Neuronal stem cell (in vitro differentiated cells): ENCODE measurements at regions not wholly inside any gene's neighbourhood (a gene's known extent, or its start where the extent isn't known, plus 50 kb on each side); places are given as distances from the start of the nearest gene placed in this dataset.

Experiments
- DNase-seq: peaks from one replicate; pipeline ENCODE4 v3.0.0-alpha.2; 2013; ENCODE audit warnings: low spot score
- H2AFZ ChIP-seq: one replicate; pipeline ENCODE4 v1.6.1; 2013; ENCODE audit warnings: mild to moderate bottlenecking, low read length, inconsistent platforms
- H2AK5ac ChIP-seq: 2 replicates; pipeline ENCODE4 v1.6.1; 2013; ENCODE audit warnings: low read depth, mild to moderate bottlenecking, inconsistent platforms, low read length, moderate library complexity, mixed read lengths
- H2BK120ac ChIP-seq: 2 replicates; pipeline ENCODE4 v1.6.1; 2013; ENCODE audit warnings: low read depth, mild to moderate bottlenecking, inconsistent platforms, low read length, moderate library complexity, mixed read lengths
- H2BK12ac ChIP-seq: one replicate; pipeline ENCODE4 v1.6.1; 2013; ENCODE audit warnings: low read length, inconsistent platforms
- H2BK15ac ChIP-seq: 2 replicates; pipeline ENCODE4 v1.6.1; 2013; ENCODE audit warnings: mild to moderate bottlenecking, low read length, inconsistent platforms, mixed read lengths
- H2BK5ac ChIP-seq: one replicate; pipeline ENCODE4 v1.6.1; 2013; ENCODE audit warnings: inconsistent platforms, mild to moderate bottlenecking, low read length, moderate library complexity
- H3K14ac ChIP-seq: one replicate; pipeline ENCODE4 v1.6.1; 2013; ENCODE audit warnings: low read length, inconsistent platforms
- H3K18ac ChIP-seq: 2 replicates; pipeline ENCODE4 v1.6.1; 2013; ENCODE audit warnings: low read length, inconsistent platforms
- H3K23ac ChIP-seq: 2 replicates; pipeline ENCODE4 v1.6.1; 2013; ENCODE audit warnings: low read depth, mild to moderate bottlenecking, mixed read lengths, low read length, inconsistent platforms; ENCODE audit not compliant: poor library complexity
- H3K27ac ChIP-seq: replicated peaks from 3 replicates; pipeline ENCODE4 v1.5.1; 2013; ENCODE audit warnings: low read length, inconsistent platforms
- H3K27me3 ChIP-seq, 3 experiments: 2 replicates each; pipeline ENCODE4 v1.6.1; 2013; ENCODE audit warnings: low read length in 3 of 3, mild to moderate bottlenecking in 2 of 3, inconsistent platforms in 1 of 3, low read depth in 1 of 3, mixed read lengths in 1 of 3, moderate library complexity in 1 of 3; ENCODE audit not compliant: control insufficient read depth in 3 of 3, insufficient read depth in 3 of 3
- H3K36me3 ChIP-seq, 2 donors: replicated peaks in 1 of 2; 2 replicates each; pipeline ENCODE4 v1.6.1; 2013; ENCODE audit warnings: low read length in 2 of 2; ENCODE audit not compliant: control insufficient read depth in 2 of 2, insufficient read depth in 2 of 2
- H3K4ac ChIP-seq: 2 replicates; pipeline ENCODE4 v1.6.1; 2013; ENCODE audit warnings: inconsistent platforms, mild to moderate bottlenecking, low read length, moderate library complexity
- H3K4me1 ChIP-seq, 2 donors: 1 replicate in 1 of 2; 2 replicates in 1 of 2; pipeline ENCODE4 v1.6.1; 2013; ENCODE audit warnings: low read length in 2 of 2, low read depth in 1 of 2; ENCODE audit not compliant: control insufficient read depth in 2 of 2, insufficient read depth in 1 of 2
- H3K4me2 ChIP-seq: one replicate; pipeline ENCODE4 v1.6.1; 2013; ENCODE audit warnings: mild to moderate bottlenecking, low read length, inconsistent platforms; ENCODE audit not compliant: insufficient read depth, poor library complexity, severe bottlenecking
- H3K4me3 ChIP-seq, 2 donors: 2 replicates each; pipeline ENCODE4 v1.5.1; 2013; ENCODE audit warnings: low read length in 2 of 2, mild to moderate bottlenecking in 2 of 2, inconsistent platforms in 1 of 2, moderate library complexity in 1 of 2
- H3K79me1 ChIP-seq: one replicate; pipeline ENCODE4 v1.6.1; 2013; ENCODE audit warnings: low read depth, mild to moderate bottlenecking, inconsistent platforms, low read length, moderate library complexity
- H3K9ac ChIP-seq: one replicate; pipeline ENCODE4 v1.6.1; 2013; ENCODE audit warnings: mild to moderate bottlenecking, low read depth, low read length, inconsistent platforms; ENCODE audit not compliant: poor library complexity
- H3K9me3 ChIP-seq, 2 donors: replicated peaks in 1 of 2; 2 replicates each; pipeline versions ENCODE3 to v1.6.1; 2013; ENCODE audit warnings: low read length in 2 of 2, mild to moderate bottlenecking in 2 of 2, inconsistent platforms in 1 of 2, low read depth in 1 of 2, mixed read lengths in 1 of 2, moderate library complexity in 1 of 2; ENCODE audit not compliant: control insufficient read depth in 2 of 2, insufficient read depth in 1 of 2
- H4K8ac ChIP-seq: one replicate; pipeline ENCODE4 v1.6.1; 2013; ENCODE audit warnings: low read depth, mild to moderate bottlenecking, inconsistent platforms, low read length, moderate library complexity
- H4K91ac ChIP-seq: one replicate; pipeline ENCODE4 v1.6.1; 2013; ENCODE audit warnings: low read length, low read depth, mild to moderate bottlenecking, inconsistent platforms; ENCODE audit not compliant: poor library complexity
- WGBS, 2 donors: extraction: QIAGEN DNeasy Blood & Tissue Kit; methylation state at CpG; one replicate each; pipeline ENCODE4 v1.1.7; 2013; ENCODE audit warnings: missing lambda C conversion rate in 2 of 2, mixed read lengths in 1 of 2; ENCODE audit not compliant: insufficient read length in 2 of 2, insufficient replicate concordance in 1 of 2; ENCODE audit errors: extremely low coverage in 2 of 2; 5-methylcytosine and 5-hydroxymethylcytosine counted together

- no peak overlapping the region for H2AFZ ChIP-seq
- no peaks in the 10 kb centered on the region for H3K4me1 ChIP-seq
- no peak overlapping the region for H3K4ac ChIP-seq
- H3K27ac ChIP-seq: no peak overlapping the region
- no peak overlapping the region for H2AK5ac ChIP-seq
- no peak overlapping the region for H2BK120ac ChIP-seq
- H2BK12ac ChIP-seq: no peak overlapping the region
- H3K79me1 ChIP-seq: no peaks in the 10 kb centered on the region
- no peak overlapping the region for H2BK5ac ChIP-seq
- no peaks in the 10 kb centered on the region for H3K36me3 ChIP-seq
- H3K9me3 ChIP-seq: no peaks in the 10 kb centered on the region
- H2BK15ac ChIP-seq: no peak overlapping the region
- H3K27me3 ChIP-seq: no peaks in the 10 kb centered on the region
- no peak overlapping the region for H3K23ac ChIP-seq
- no peak overlapping the region for H4K91ac ChIP-seq
- H3K14ac ChIP-seq: no peak overlapping the region
- no peak overlapping the region for H3K9ac ChIP-seq
- WGBS, 2 donors: no CpG with 5 or more reads among the region's 4 CpGs
- H3K4me2 ChIP-seq: no peak overlapping the region
- DNase-seq: no peak
- no peak overlapping the region for H3K4me3 ChIP-seq
- H3K18ac ChIP-seq: no peak overlapping the region
- no peak overlapping the region for H4K8ac ChIP-seq
These were observed 154.1 kb upstream of the SNX19 start for GRCh38 chr11:131070365-131070764.

GRCh38 chr11:131073167-131073566, 156.9 kb upstream of the SNX19 start:
- Histone ChIP-seq H3K23ac (no peak overlapping the region), H2BK120ac (no peak overlapping the region), H2BK5ac (no peak overlapping the region), H3K79me1 (no peaks in the 10 kb centered on the region), H2AFZ (no peak overlapping the region), H3K27ac (no peak overlapping the region), H2AK5ac (no peak overlapping the region), H3K18ac (no peak overlapping the region), H3K9ac (no peak overlapping the region), H3K4me3 (no peak overlapping the region), H3K4ac (no peak overlapping the region), H4K8ac (no peak overlapping the region), H3K27me3 (peaks cover 0 to 3% (median 0%) of the 10 kb centered on the region in 3 experiments), H2BK15ac (no peak overlapping the region), H3K14ac (no peak overlapping the region), H3K4me2 (no peak overlapping the region), H3K9me3 (no peaks in the 10 kb centered on the region), H4K91ac (no peak overlapping the region), H3K4me1 (no peaks in the 10 kb centered on the region), H3K36me3 (no peaks in the 10 kb centered on the region), H2BK12ac (no peak overlapping the region)
- no CpG with 5 or more reads among the region's 2 CpGs for WGBS, 2 donors
- no peak for DNase-seq

GRCh38 chr11:131074573-131074972, 158.3 kb upstream of the SNX19 start:
- no peak overlapping the region for H3K23ac ChIP-seq
- H3K36me3 ChIP-seq: no peaks in the 10 kb centered on the region
- no peak overlapping the region for H3K27ac ChIP-seq
- H2BK120ac ChIP-seq: no peak overlapping the region
- no peak overlapping the region for H2AK5ac ChIP-seq
- H2AFZ ChIP-seq: no peak overlapping the region
- no peak overlapping the region for H3K14ac ChIP-seq
- H2BK5ac ChIP-seq: no peak overlapping the region
- H4K8ac ChIP-seq: no peak overlapping the region
- H2BK12ac ChIP-seq: no peak overlapping the region
- H3K4me1 ChIP-seq: no peaks in the 10 kb centered on the region
- no peak overlapping the region for H3K4ac ChIP-seq
- H3K9ac ChIP-seq: no peak overlapping the region
- H3K4me2 ChIP-seq: no peak overlapping the region
- no peak for DNase-seq
- H2BK15ac ChIP-seq: no peak overlapping the region
- no peaks in the 10 kb centered on the region for H3K9me3 ChIP-seq
- H3K18ac ChIP-seq: no peak overlapping the region
- H3K27me3 ChIP-seq: peaks cover 0 to 3% (median 0%) of the 10 kb centered on the region in 3 experiments
- no peak overlapping the region for H3K4me3 ChIP-seq
- no peaks in the 10 kb centered on the region for H3K79me1 ChIP-seq
- no CpG with 5 or more reads among the region's 3 CpGs for WGBS, 2 donors
- no peak overlapping the region for H4K91ac ChIP-seq

GRCh38 chr11:131077340-131077739, 161.1 kb upstream of the SNX19 start:
- H2BK15ac ChIP-seq: no peak overlapping the region
- H3K4me1 ChIP-seq: no peaks in the 10 kb centered on the region
- no peaks in the 10 kb centered on the region for H3K79me1 ChIP-seq

More at GRCh38 chr11:131077340-131077739, 161.1 kb upstream of the SNX19 start:
- Histone ChIP-seq H4K91ac (no peak overlapping the region), H3K36me3 (no peaks in the 10 kb centered on the region), H3K9me3 (no peaks in the 10 kb centered on the region), H3K4ac (no peak overlapping the region), H3K4me2 (no peak overlapping the region), H2BK120ac (no peak overlapping the region), H3K14ac (no peak overlapping the region), H3K4me3 (no peak overlapping the region), H2BK12ac (no peak overlapping the region), H3K27me3 (peaks cover 0 to 3% (median 0%) of the 10 kb centered on the region in 3 experiments), H4K8ac (no peak overlapping the region), H3K9ac (no peak overlapping the region), H3K23ac (no peak overlapping the region), H2AK5ac (no peak overlapping the region), H2BK5ac (no peak overlapping the region), H2AFZ (no peak overlapping the region), H3K27ac (no peak overlapping the region), H3K18ac (no peak overlapping the region)
- no peak for DNase-seq
